ENCODE measurements at regions not wholly inside any gene's neighbourhood (a gene's known extent, or its start where the extent isn't known, plus 50 kb on each side); places are given as distances from the start of the nearest gene placed in this dataset.

DNA sequence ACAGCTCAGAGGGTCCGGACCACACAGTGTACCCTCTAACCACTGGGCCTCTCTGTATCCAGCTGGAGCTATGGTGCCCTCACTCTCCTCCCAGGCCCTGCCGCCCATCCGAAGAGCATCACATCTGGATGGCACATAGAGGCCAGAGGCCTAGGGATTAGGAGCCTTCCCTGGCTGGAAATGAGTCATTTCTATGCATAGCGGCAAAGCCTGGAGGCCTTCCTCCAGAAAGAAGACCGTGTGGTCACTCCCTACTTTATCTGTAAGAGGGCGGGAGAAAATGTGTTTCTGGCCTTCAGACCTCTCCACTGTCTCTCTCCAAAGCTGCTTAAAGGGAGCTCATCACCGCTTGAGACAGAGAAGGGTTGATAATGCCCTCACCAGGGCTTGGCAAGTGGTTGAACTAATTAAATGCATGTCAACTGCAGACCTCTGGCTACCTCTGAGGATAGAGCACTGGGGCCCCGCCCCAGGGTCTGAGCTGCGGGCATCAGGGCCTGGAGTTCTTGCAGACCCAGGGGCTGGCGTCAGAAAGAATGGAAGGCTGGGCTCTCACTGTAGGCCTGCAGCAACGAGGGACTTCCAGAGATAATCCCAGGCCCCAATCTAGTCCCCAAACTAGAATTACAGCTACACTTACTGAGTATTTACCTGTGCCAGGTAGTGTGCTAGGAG lies 122.2 kb downstream of the IRX5 start:
- Histone ChIP-seq H3K9ac (ENCODE audit: low read depth, low read length, poor library complexity) (no peak overlapping the region), H3K23ac (ENCODE audit: low read depth, low read length, poor library complexity) (no peak overlapping the region), H2AK5ac (ENCODE audit: low read depth, low read length) (peak overlapping the region; percentile 16), H3K36me3 (replicated peaks in 1 of 2; ENCODE audit: control insufficient read depth in 2 of 2, insufficient read depth in 2 of 2, low read length in 2 of 2) (no peaks in the 10 kb centered on the region), H3K4ac (ENCODE audit: low read length) (no peak overlapping the region), H3K27ac (replicated peaks; ENCODE audit: low read length) (no peak overlapping the region), H2BK5ac (ENCODE audit: low read length) (no peak overlapping the region), H3K27me3 (ENCODE audit: control insufficient read depth in 3 of 3, insufficient read depth in 3 of 3, low read depth in 1 of 3, low read length in 3 of 3) (peaks cover 0 to 40% (median 16%) of the 10 kb centered on the region in 3 experiments), H2BK120ac (ENCODE audit: low read depth, low read length) (no peak overlapping the region), H3K4me2 (ENCODE audit: insufficient read depth, low read length, poor library complexity, severe bottlenecking) (no peak overlapping the region), H3K14ac (ENCODE audit: low read length) (no peak overlapping the region), H4K8ac (ENCODE audit: low read depth, low read length) (no peak overlapping the region), H3K18ac (ENCODE audit: low read length) (peak overlapping the region; percentile 25), H4K91ac (ENCODE audit: low read depth, low read length, poor library complexity) (no peak overlapping the region), H2BK12ac (ENCODE audit: low read length) (no peak overlapping the region), H3K4me1 (ENCODE audit: control insufficient read depth in 2 of 2, insufficient read depth in 1 of 2, low read depth in 1 of 2, low read length in 2 of 2) (peaks cover 6% of the 10 kb centered on the region in 2 donors), H3K9me3 (replicated peaks in 1 of 2; ENCODE audit: control insufficient read depth in 2 of 2, insufficient read depth in 1 of 2, low read depth in 1 of 2, low read length in 2 of 2) (peaks cover 0 to 4% of the 10 kb centered on the region in 2 donors), H3K79me1 (ENCODE audit: low read depth, low read length) (no peaks in the 10 kb centered on the region), H2BK15ac (ENCODE audit: low read length) (no peak overlapping the region), H3K4me3 (ENCODE audit: low read length in 2 of 2) (no peak overlapping the region), H2AFZ (ENCODE audit: low read length) (no peak overlapping the region)
- no peak for DNase-seq (ENCODE audit: low spot score)
- WGBS, 2 donors (ENCODE audit: extremely low coverage in 2 of 2, insufficient read length in 2 of 2, insufficient replicate concordance in 1 of 2) = no CpG with 5 or more reads among the region's 11 CpGs

DNA sequence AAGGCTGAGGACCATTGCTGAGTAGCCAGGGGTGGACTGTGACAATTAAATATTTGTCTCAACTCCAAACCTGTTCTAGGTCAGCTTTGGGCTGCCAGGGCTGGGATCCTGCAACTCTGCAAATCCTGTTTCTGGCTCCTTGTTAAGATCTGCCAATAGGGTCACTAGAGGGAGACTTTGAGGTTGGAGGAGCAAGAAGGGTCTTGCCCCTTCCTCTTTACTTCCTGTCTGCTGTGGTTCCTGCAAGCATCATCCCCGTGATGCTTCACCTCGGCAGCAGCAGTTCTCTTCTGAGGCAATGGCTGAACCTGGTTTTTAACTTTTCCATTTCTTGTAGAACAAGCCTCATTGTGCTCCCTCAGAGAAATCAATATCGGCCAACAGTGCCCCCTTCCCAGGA lies 124.6 kb downstream of the IRX5 start:
- Histone ChIP-seq H3K4me1 (ENCODE audit: control insufficient read depth in 2 of 2, insufficient read depth in 1 of 2, low read depth in 1 of 2, low read length in 2 of 2) (peaks cover 6% of the 10 kb centered on the region in 2 donors), H3K4me2 (ENCODE audit: insufficient read depth, low read length, poor library complexity, severe bottlenecking) (no peak overlapping the region), H3K4ac (ENCODE audit: low read length) (no peak overlapping the region), H3K4me3 (ENCODE audit: low read length in 2 of 2) (no peak overlapping the region), H3K23ac (ENCODE audit: low read depth, low read length, poor library complexity) (no peak overlapping the region), H3K9ac (ENCODE audit: low read depth, low read length, poor library complexity) (no peak overlapping the region), H4K8ac (ENCODE audit: low read depth, low read length) (no peak overlapping the region), H2BK15ac (ENCODE audit: low read length) (no peak overlapping the region), H3K27me3 (ENCODE audit: control insufficient read depth in 3 of 3, insufficient read depth in 3 of 3, low read depth in 1 of 3, low read length in 3 of 3) (peaks cover 0 to 46% (median 21%) of the 10 kb centered on the region in 3 experiments), H2BK5ac (ENCODE audit: low read length) (no peak overlapping the region), H3K18ac (ENCODE audit: low read length) (no peak overlapping the region), H3K14ac (ENCODE audit: low read length) (no peak overlapping the region), H2BK12ac (ENCODE audit: low read length) (no peak overlapping the region), H3K9me3 (replicated peaks in 1 of 2; ENCODE audit: control insufficient read depth in 2 of 2, insufficient read depth in 1 of 2, low read depth in 1 of 2, low read length in 2 of 2) (peaks cover 0 to 4% of the 10 kb centered on the region in 2 donors), H3K79me1 (ENCODE audit: low read depth, low read length) (no peaks in the 10 kb centered on the region), H3K36me3 (replicated peaks in 1 of 2; ENCODE audit: control insufficient read depth in 2 of 2, insufficient read depth in 2 of 2, low read length in 2 of 2) (no peaks in the 10 kb centered on the region), H2AFZ (ENCODE audit: low read length) (no peak overlapping the region), H4K91ac (ENCODE audit: low read depth, low read length, poor library complexity) (no peak overlapping the region), H2BK120ac (ENCODE audit: low read depth, low read length) (no peak overlapping the region), H3K27ac (replicated peaks; ENCODE audit: low read length) (no peak overlapping the region), H2AK5ac (ENCODE audit: low read depth, low read length) (no peak overlapping the region)
- no peak for DNase-seq (ENCODE audit: low spot score)
- no CpG with 5 or more reads among the region's 3 CpGs for WGBS, 2 donors (ENCODE audit: extremely low coverage in 2 of 2, insufficient read length in 2 of 2, insufficient replicate concordance in 1 of 2)

- Histone ChIP-seq H3K4me1 (ENCODE audit: control insufficient read depth in 2 of 2, insufficient read depth in 1 of 2, low read depth in 1 of 2, low read length in 2 of 2) (peaks cover 6% of the 10 kb centered on the region in 2 donors), H3K27me3 (ENCODE audit: control insufficient read depth in 3 of 3, insufficient read depth in 3 of 3, low read depth in 1 of 3, low read length in 3 of 3) (peaks cover 0 to 42% (median 21%) of the 10 kb centered on the region in 3 experiments), H3K27ac (replicated peaks; ENCODE audit: low read length) (no peak overlapping the region), H2BK15ac (ENCODE audit: low read length) (peak overlapping the region; percentile 12), H2AK5ac (ENCODE audit: low read depth, low read length) (no peak overlapping the region), H3K9me3 (replicated peaks in 1 of 2; ENCODE audit: control insufficient read depth in 2 of 2, insufficient read depth in 1 of 2, low read depth in 1 of 2, low read length in 2 of 2) (peaks cover 0 to 4% of the 10 kb centered on the region in 2 donors), H3K4me2 (ENCODE audit: insufficient read depth, low read length, poor library complexity, severe bottlenecking) (peak overlapping the region; percentile 70), H3K79me1 (ENCODE audit: low read depth, low read length) (no peaks in the 10 kb centered on the region), H3K4me3 (ENCODE audit: low read length in 2 of 2) (peak overlapping the region; percentile 37 to 51), H3K18ac (ENCODE audit: low read length) (peak overlapping the region; percentile 69), H4K91ac (ENCODE audit: low read depth, low read length, poor library complexity) (no peak overlapping the region), H3K9ac (ENCODE audit: low read depth, low read length, poor library complexity) (peak overlapping the region; percentile 78), H3K4ac (ENCODE audit: low read length) (no peak overlapping the region), H2BK5ac (ENCODE audit: low read length) (no peak overlapping the region), H3K14ac (ENCODE audit: low read length) (no peak overlapping the region), H2AFZ (ENCODE audit: low read length) (peak overlapping the region; percentile 95), H3K36me3 (replicated peaks in 1 of 2; ENCODE audit: control insufficient read depth in 2 of 2, insufficient read depth in 2 of 2, low read length in 2 of 2) (no peaks in the 10 kb centered on the region), H3K23ac (ENCODE audit: low read depth, low read length, poor library complexity) (peak overlapping the region; percentile 87), H4K8ac (ENCODE audit: low read depth, low read length) (no peak overlapping the region), H2BK120ac (ENCODE audit: low read depth, low read length) (no peak overlapping the region), H2BK12ac (ENCODE audit: low read length) (no peak overlapping the region)
- DNase-seq (ENCODE audit: low spot score) = peak; percentile 33
- WGBS, 2 donors (ENCODE audit: extremely low coverage in 2 of 2, insufficient read length in 2 of 2, insufficient replicate concordance in 1 of 2) = no CpG with 5 or more reads among the region's 64 CpGs
Measured at GRCh38 chr16:55056585-55057401, 126.1 kb downstream of the IRX5 start.

- no peak overlapping the region for H2BK15ac ChIP-seq (ENCODE audit: low read length)
- no peak overlapping the region for H3K14ac ChIP-seq (ENCODE audit: low read length)
- WGBS, 2 donors (ENCODE audit: extremely low coverage in 2 of 2, insufficient read length in 2 of 2, insufficient replicate concordance in 1 of 2) = no CpG with 5 or more reads among the region's 6 CpGs
- H3K9me3 ChIP-seq (replicated peaks in 1 of 2; ENCODE audit: control insufficient read depth in 2 of 2, insufficient read depth in 1 of 2, low read depth in 1 of 2, low read length in 2 of 2) = peaks cover 0 to 4% of the 10 kb centered on the region in 2 donors
- H3K27me3 ChIP-seq (ENCODE audit: control insufficient read depth in 3 of 3, insufficient read depth in 3 of 3, low read depth in 1 of 3, low read length in 3 of 3) = peaks cover 0 to 44% (median 21%) of the 10 kb centered on the region in 3 experiments
- H2BK120ac ChIP-seq (ENCODE audit: low read depth, low read length) = no peak overlapping the region
- no peak overlapping the region for H4K8ac ChIP-seq (ENCODE audit: low read depth, low read length)
- no peak overlapping the region for H2BK12ac ChIP-seq (ENCODE audit: low read length)
- no peak overlapping the region for H3K4ac ChIP-seq (ENCODE audit: low read length)
- H3K4me3 ChIP-seq (ENCODE audit: low read length in 2 of 2) = no peak overlapping the region
- H3K4me2 ChIP-seq (ENCODE audit: insufficient read depth, low read length, poor library complexity, severe bottlenecking) = no peak overlapping the region
- no peak overlapping the region for H3K27ac ChIP-seq (replicated peaks; ENCODE audit: low read length)
- H3K36me3 ChIP-seq (replicated peaks in 1 of 2; ENCODE audit: control insufficient read depth in 2 of 2, insufficient read depth in 2 of 2, low read length in 2 of 2) = no peaks in the 10 kb centered on the region
- no peak for DNase-seq (ENCODE audit: low spot score)
- no peaks in the 10 kb centered on the region for H3K79me1 ChIP-seq (ENCODE audit: low read depth, low read length)
- H2AFZ ChIP-seq (ENCODE audit: low read length) = peak overlapping the region; percentile 95
- H2AK5ac ChIP-seq (ENCODE audit: low read depth, low read length) = no peak overlapping the region
- no peak overlapping the region for H2BK5ac ChIP-seq (ENCODE audit: low read length)
- no peak overlapping the region for H3K18ac ChIP-seq (ENCODE audit: low read length)
- H3K4me1 ChIP-seq (ENCODE audit: control insufficient read depth in 2 of 2, insufficient read depth in 1 of 2, low read depth in 1 of 2, low read length in 2 of 2) = peaks cover 6% of the 10 kb centered on the region in 2 donors
- no peak overlapping the region for H3K23ac ChIP-seq (ENCODE audit: low read depth, low read length, poor library complexity)
- no peak overlapping the region for H3K9ac ChIP-seq (ENCODE audit: low read depth, low read length, poor library complexity)
- no peak overlapping the region for H4K91ac ChIP-seq (ENCODE audit: low read depth, low read length, poor library complexity)
Measured at GRCh38 chr16:55057866-55058265, 127.2 kb downstream of the IRX5 start.
